Hindlimb muscle (tissue), 1 donor: ENCODE measurements at regions not wholly inside any gene's neighbourhood (a gene's known extent, or its start where the extent isn't known, plus 50 kb on each side); places are given as distances from the start of the nearest gene placed in this dataset.

Experiments used
- DNase-seq: peaks from one replicate; pipeline ENCODE4 v3.0.0-alpha.2; 2013

- no peak for DNase-seq
These were observed 58.6 kb downstream of the LIG4 start for GRCh38 chr13:108156749-108157148.

- DNase-seq, result peak; percentile 7
These were observed 59.9 kb downstream of the LIG4 start for GRCh38 chr13:108155185-108156106.

- DNase-seq, result no peak
These were observed 60.9 kb downstream of the LIG4 start for GRCh38 chr13:108154421-108154858.

GRCh38 chr13:108146642-108147041 is 68.7 kb downstream of the LIG4 start:
- DNase-seq, result no peak

- DNase-seq, result no peak
These were observed 72.5 kb downstream of the LIG4 start for GRCh38 chr13:108142702-108143436.

- no peak for DNase-seq
These were observed 78.2 kb downstream of the LIG4 start for GRCh38 chr13:108137176-108137575.

- no peak for DNase-seq
These were observed 87.9 kb downstream of the LIG4 start for GRCh38 chr13:108127406-108127805.

GRCh38 chr13:108126056-108126455 is 89.3 kb downstream of the LIG4 start:
- no peak for DNase-seq

- no peak for DNase-seq
These were observed 93.9 kb downstream of the LIG4 start for GRCh38 chr13:108121406-108121805.

- no peak for DNase-seq
These were observed 94.5 kb downstream of the LIG4 start for GRCh38 chr13:108120856-108121255.

GRCh38 chr13:108120302-108120701 is 95.0 kb downstream of the LIG4 start:
- DNase-seq, result no peak

- DNase-seq, result no peak
These were observed 99.6 kb downstream of the LIG4 start for GRCh38 chr13:108115738-108116137.

- no peak for DNase-seq
These were observed 101.9 kb downstream of the LIG4 start for GRCh38 chr13:108113407-108113806.

GRCh38 chr13:108104736-108105135 is 110.6 kb downstream of the LIG4 start:
- no peak for DNase-seq

- DNase-seq, result no peak
These were observed 112.6 kb downstream of the LIG4 start for GRCh38 chr13:108102771-108103170.

GRCh38 chr13:108096301-108096915 is 118.9 kb downstream of the LIG4 start:
- DNase-seq, result no peak

GRCh38 chr13:108095036-108095435 is 120.3 kb downstream of the LIG4 start:
- no peak for DNase-seq

GRCh38 chr13:108093616-108094015 is 121.7 kb downstream of the LIG4 start:
- no peak for DNase-seq

- no peak for DNase-seq
These were observed 127.5 kb downstream of the LIG4 start for GRCh38 chr13:108087810-108088209.

- no peak for DNase-seq
These were observed 128.7 kb downstream of the LIG4 start for GRCh38 chr13:108086678-108087077.

GRCh38 chr13:108084840-108085239 is 130.5 kb downstream of the LIG4 start:
- DNase-seq, result no peak

- DNase-seq, result no peak
These were observed 132.3 kb downstream of the LIG4 start for GRCh38 chr13:108083056-108083455.

- no peak for DNase-seq
These were observed 132.9 kb downstream of the LIG4 start for GRCh38 chr13:108082481-108082880.
